GM23338 (cell line): ENCODE measurements at regions not wholly inside any gene's neighbourhood (a gene's known extent, or its start where the extent isn't known, plus 50 kb on each side); places are given as distances from the start of the nearest gene placed in this dataset.

Experiments
- ATAC-seq: fragments of 200-7000 bp; cut with Tn5 transposase; 3 replicates; pipeline ENCODE4 v1.9.1; 2020
- DNase-seq: peaks from one replicate; pipeline ENCODE4 v3.0.0-alpha.2; 2015; ENCODE audit warnings: low spot score
- H2AFZ ChIP-seq: fragments of 200-600 bp; sonication (generic); 2 replicates; pipeline ENCODE4 v1.8.0; 2016; ENCODE audit warnings: antibody characterized with exemption, mild to moderate bottlenecking, moderate library complexity
- H3F3A ChIP-seq: fragments of 200-600 bp; sonication (generic); replicated peaks from 2 replicates; pipeline ENCODE4 v1.8.0; 2017; ENCODE audit warnings: antibody characterized with exemption, mixed run types, low read depth
- H3K27ac ChIP-seq: fragments of 200-600 bp; sonication (generic); 2 replicates; pipeline ENCODE4 v1.6.1; 2016; ENCODE audit warnings: low read depth
- H3K27me3 ChIP-seq: fragments of 200-600 bp; sonication (generic); 2 replicates; pipeline ENCODE4 v1.8.0; 2016; ENCODE audit warnings: mild to moderate bottlenecking, mixed run types, moderate library complexity; ENCODE audit not compliant: insufficient read depth
- H3K36me3 ChIP-seq: fragments of 200-600 bp; sonication (generic); 2 replicates; pipeline ENCODE4 v1.8.0; 2016; ENCODE audit warnings: mild to moderate bottlenecking; ENCODE audit not compliant: insufficient read depth
- H3K4me1 ChIP-seq: fragments of 200-600 bp; sonication (generic); 2 replicates; pipeline ENCODE4 v1.8.0; 2016; ENCODE audit warnings: mild to moderate bottlenecking, moderate library complexity; ENCODE audit not compliant: insufficient read depth
- H3K4me2 ChIP-seq: fragments of 200-600 bp; sonication (generic); 2 replicates; pipeline ENCODE4 v1.7.1; 2017; ENCODE audit warnings: mixed run types
- H3K4me3 ChIP-seq: fragments of 200-600 bp; sonication (generic); 2 replicates; pipeline ENCODE4 v1.6.1; 2016; ENCODE audit warnings: mixed run types
- H3K79me2 ChIP-seq: fragments of 200-600 bp; sonication (generic); replicated peaks from 2 replicates; pipeline ENCODE4 v1.8.0; 2017; ENCODE audit warnings: mild to moderate bottlenecking; ENCODE audit not compliant: insufficient read depth
- H3K9me2 ChIP-seq: fragments of 200-600 bp; sonication (generic); 2 replicates; pipeline ENCODE4 v1.8.0; 2017; ENCODE audit not compliant: insufficient read depth
- H4K20me1 ChIP-seq: fragments of 200-600 bp; sonication (generic); replicated peaks from 2 replicates; pipeline ENCODE4 v1.8.0; 2017; ENCODE audit warnings: mild to moderate bottlenecking; ENCODE audit not compliant: insufficient read depth
- H3K27ac Mint-ChIP-seq: 2 replicates; pipeline ENCODE4 v1.8.0; 2020; ENCODE audit warnings: inconsistent platforms, mild to moderate bottlenecking, moderate library complexity, mixed read lengths
- H3K27me3 Mint-ChIP-seq: 3 replicates; pipeline ENCODE4 v1.8.0; 2022; ENCODE audit warnings: low read depth, mild to moderate bottlenecking, moderate library complexity, mixed read lengths, inconsistent platforms; ENCODE audit not compliant: insufficient read depth, poor library complexity
- H3K36me3 Mint-ChIP-seq: 3 replicates; pipeline ENCODE4 v1.8.0; 2021; ENCODE audit warnings: low read depth, mild to moderate bottlenecking, inconsistent platforms, moderate library complexity, mixed read lengths
- H3K4me1 Mint-ChIP-seq: 3 replicates; pipeline ENCODE4 v1.8.0; 2020; ENCODE audit warnings: mild to moderate bottlenecking, inconsistent platforms, mixed read lengths
- H3K4me3 Mint-ChIP-seq: 3 replicates; pipeline ENCODE4 v1.8.0; 2021; ENCODE audit warnings: moderate library complexity, mild to moderate bottlenecking, inconsistent platforms, mixed read lengths
- H3K9me3 Mint-ChIP-seq: 3 replicates; pipeline ENCODE4 v1.8.0; 2020; ENCODE audit warnings: moderate library complexity, mild to moderate bottlenecking, inconsistent platforms, mixed read lengths
- CTCF ChIP-seq, 2 experiments: fragments of 200-600 bp in 1 of 2; sonication (generic) in 1 of 2; conservative IDR thresholded peaks; 2 replicates each; pipeline versions ENCODE4 v1.5.1 to v1.6.1; 2016 to 2017; ENCODE audit warnings: antibody characterized with exemption in 2 of 2, low read depth in 2 of 2, mild to moderate bottlenecking in 2 of 2, moderate library complexity in 1 of 2
- EZH2 ChIP-seq: fragments of 200-600 bp; sonication (generic); IDR thresholded peaks from one replicate; pipeline ENCODE4 v1.8.0; 2017; ENCODE audit warnings: antibody characterized with exemption, mild to moderate bottlenecking, low read depth; ENCODE audit not compliant: unreplicated experiment
- EZH2phosphoT487 ChIP-seq: fragments of 200-600 bp; sonication (generic); IDR thresholded peaks from one replicate; pipeline ENCODE4 v1.8.1; 2018; ENCODE audit warnings: antibody characterized with exemption; ENCODE audit not compliant: unreplicated experiment
- JUNB ChIP-seq: IDR thresholded peaks from one replicate; pipeline ENCODE4 v1.6.1; 2016; ENCODE audit warnings: antibody characterized with exemption; ENCODE audit not compliant: unreplicated experiment
- NANOG ChIP-seq: IDR thresholded peaks from 2 replicates; pipeline ENCODE4 v1.6.1; 2016; ENCODE audit warnings: antibody characterized with exemption, borderline replicate concordance
- REST ChIP-seq: IDR thresholded peaks from one replicate; pipeline ENCODE4 v1.6.1; 2018; ENCODE audit warnings: antibody characterized with exemption; ENCODE audit not compliant: unreplicated experiment
- ZNF114 ChIP-seq: fragments of 250-450 bp; sonication (Bioruptor Pico); IDR thresholded peaks from 2 replicates; pipeline ENCODE4 v1.5.0; 2020; ENCODE audit warnings: mild to moderate bottlenecking, moderate library complexity
- ZNF331 ChIP-seq: fragments of 250-450 bp; sonication (Bioruptor Pico); IDR thresholded peaks from 2 replicates; pipeline ENCODE4 v1.5.0; 2020; ENCODE audit warnings: low read depth, mild to moderate bottlenecking, moderate library complexity
- ZNF462 ChIP-seq: fragments of 250-450 bp; sonication (Bioruptor Pico); IDR thresholded peaks from 2 replicates; pipeline ENCODE4 v1.5.0; 2020; ENCODE audit warnings: mild to moderate bottlenecking, moderate library complexity

- no peak for TF ChIP-seq REST
Measured at GRCh38 chr9:105950448-105950847, 256.1 kb downstream of the TMEM38B start (continued).

GRCh38 chr9:105950894-105951293 is 256.6 kb downstream of the TMEM38B start:
- H3K4me1 ChIP-seq = peaks cover 12% of the 10 kb centered on the region; the same call in 1 of the 2 replicates
- no peaks in the 10 kb centered on the region for H3K79me2 ChIP-seq
- no peaks in the 10 kb centered on the region for H3K9me2 ChIP-seq
- H2AFZ ChIP-seq = no peak overlapping the region
- Mint-ChIP-seq H3K36me3 (no peaks in the 10 kb centered on the region; the same call in 2 of the 3 replicates), H3K9me3 (no peaks in the 10 kb centered on the region; the same call in none of the 3 replicates), H3K4me1 (peaks cover 12% of the 10 kb centered on the region), H3K4me3 (no peak overlapping the region), H3K27me3 (peaks cover 4% of the 10 kb centered on the region), H3K27ac (no peak overlapping the region)
- H3F3A ChIP-seq = no peaks in the 10 kb centered on the region
- ATAC-seq = no peak
- H3K4me2 ChIP-seq = no peak overlapping the region
- no peak overlapping the region for H3K27ac ChIP-seq
- no peak overlapping the region for H3K4me3 ChIP-seq
- H3K36me3 ChIP-seq = no peaks in the 10 kb centered on the region
- H4K20me1 ChIP-seq = no peaks in the 10 kb centered on the region
- TF ChIP-seq EZH2 (no peak), REST (no peak), CTCF (conservative IDR thresholded peaks at IDR 0.05; ENCODE audit: low read depth in 2 of 2) (no peak), ZNF462 (CRISPR knock-in tag) (no peak), ZNF331 (no peak), EZH2phosphoT487 (no peak), NANOG (no peak), JUNB (no peak), ZNF114 (CRISPR knock-in tag) (no peak)
- no peak for DNase-seq
- no peaks in the 10 kb centered on the region for H3K27me3 ChIP-seq
